ENCODE measurements at regions not wholly inside any gene's neighbourhood (a gene's known extent, or its start where the extent isn't known, plus 50 kb on each side); places are given as distances from the start of the nearest gene placed in this dataset.

DNA sequence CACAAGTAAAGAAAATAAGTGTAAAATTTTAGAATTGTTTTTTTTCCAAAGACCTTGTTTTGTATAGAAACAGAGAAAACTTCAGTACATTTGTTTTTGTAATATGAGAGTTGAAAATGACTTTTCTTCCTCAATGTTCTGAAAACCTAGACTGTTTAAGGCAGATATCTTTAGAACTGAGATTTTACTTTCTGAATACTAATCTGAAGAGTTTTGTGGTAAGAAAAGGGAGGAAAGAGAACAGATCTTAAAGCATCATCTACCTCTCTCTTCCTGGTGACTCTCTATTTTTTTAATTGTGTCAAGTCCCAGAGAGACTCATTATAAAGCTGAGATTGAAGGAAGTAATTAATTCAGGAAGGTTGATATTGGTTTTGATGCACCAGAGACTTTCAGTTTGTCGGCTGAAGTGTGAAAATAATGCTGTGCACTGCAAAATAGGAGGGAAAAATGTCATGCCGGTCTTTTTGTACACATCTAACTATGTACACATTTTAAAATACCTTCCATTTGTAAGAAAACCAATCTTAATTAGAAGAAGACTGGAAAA, 142.1 kb upstream of the NAALADL2 start:
- intact Hi-C loops (cut with DNase I): no loop called here

DNA sequence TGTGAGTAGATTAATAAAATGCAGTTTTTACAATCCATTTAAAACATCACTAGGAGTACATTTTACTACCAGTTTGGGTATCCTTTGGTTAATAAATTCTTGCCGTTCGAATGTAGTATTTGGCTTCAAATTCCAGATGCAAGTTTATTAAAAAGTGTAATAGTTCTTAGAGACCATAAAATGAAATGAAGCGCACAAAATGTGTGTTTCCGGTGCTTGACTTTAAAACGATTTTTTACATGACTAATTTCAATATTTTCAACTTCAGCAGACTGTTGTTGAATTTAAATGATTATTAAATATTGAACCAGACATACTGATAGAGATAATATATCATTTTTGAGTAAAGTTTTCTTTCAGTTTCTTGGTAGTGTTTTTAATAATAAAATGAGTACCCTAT, 138.4 kb upstream of the NAALADL2 start:
- intact Hi-C loops (cut with DNase I): no loop called here
- ATAC-seq (no peak), DNase-seq (ENCODE audit: low spot score) (no peak)

More for the DNA sequence above, 142.1 kb upstream of the NAALADL2 start:
- ATAC-seq (no peak), DNase-seq (ENCODE audit: low spot score) (no peak)

DNA sequence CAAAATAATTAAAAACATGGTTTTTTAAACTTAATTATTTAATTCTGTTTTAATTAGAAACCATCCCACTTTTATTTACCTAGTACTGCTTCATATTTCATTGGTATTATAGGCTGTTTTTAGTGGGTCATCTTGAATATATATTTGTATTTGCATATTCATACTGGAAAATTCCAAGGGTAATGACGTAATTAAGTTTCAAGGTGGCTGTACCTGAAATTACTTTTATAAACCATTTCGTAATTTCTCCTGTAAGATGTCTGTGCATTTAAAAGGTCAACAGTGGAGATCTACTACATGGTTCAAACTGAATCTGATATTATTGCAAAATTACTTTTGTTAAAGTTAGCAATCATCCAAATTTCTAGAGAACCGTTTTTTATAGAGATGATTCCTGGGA, 133.8 kb upstream of the NAALADL2 start:
- intact Hi-C loops (cut with DNase I): no loop called here
- DNase-seq (ENCODE audit: low spot score) (no peak), ATAC-seq (no peak)

DNA sequence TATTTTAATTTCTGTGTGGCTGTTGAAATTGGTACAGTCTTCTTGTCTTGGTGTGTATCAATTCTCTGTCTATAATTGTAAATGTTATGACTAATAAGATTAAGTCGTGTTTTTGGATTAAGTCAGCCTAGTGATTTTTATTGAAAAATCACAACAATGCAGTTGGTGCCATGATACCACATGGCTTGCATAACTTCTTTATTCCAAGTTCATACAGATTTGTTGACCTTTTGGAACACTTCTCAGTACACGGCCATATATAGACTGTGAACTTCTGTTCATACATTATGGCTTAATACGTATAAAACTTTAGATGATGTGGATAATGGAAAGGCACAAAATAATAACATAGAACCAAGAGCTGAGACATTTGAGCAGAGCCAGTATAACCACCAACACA, 121.2 kb upstream of the NAALADL2 start:
- intact Hi-C loops (cut with DNase I): no loop called here
- no peak for ATAC-seq
- DNase-seq (ENCODE audit: low spot score): no peak

DNA sequence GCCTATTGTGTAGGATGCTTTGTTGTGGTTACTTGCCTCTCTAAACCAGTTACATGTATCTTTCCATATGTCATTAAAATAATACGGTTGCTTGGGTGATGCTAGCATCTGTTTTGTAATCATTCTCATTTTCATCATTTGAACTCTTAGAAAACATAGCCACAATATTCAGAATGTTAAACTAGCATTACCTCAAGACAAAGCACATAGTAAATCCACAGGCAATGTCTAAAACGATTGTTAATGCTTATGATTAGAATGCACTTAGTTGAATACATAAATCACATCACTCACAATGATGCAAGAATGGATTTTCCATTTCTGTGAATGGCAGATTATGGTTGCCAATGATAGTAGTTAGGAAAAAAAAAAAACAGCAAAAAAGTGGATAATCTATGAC, 110.0 kb upstream of the NAALADL2 start:
- ATAC-seq (no peak), DNase-seq (ENCODE audit: low spot score) (no peak)
- intact Hi-C loops (cut with DNase I): no loop called here

DNA sequence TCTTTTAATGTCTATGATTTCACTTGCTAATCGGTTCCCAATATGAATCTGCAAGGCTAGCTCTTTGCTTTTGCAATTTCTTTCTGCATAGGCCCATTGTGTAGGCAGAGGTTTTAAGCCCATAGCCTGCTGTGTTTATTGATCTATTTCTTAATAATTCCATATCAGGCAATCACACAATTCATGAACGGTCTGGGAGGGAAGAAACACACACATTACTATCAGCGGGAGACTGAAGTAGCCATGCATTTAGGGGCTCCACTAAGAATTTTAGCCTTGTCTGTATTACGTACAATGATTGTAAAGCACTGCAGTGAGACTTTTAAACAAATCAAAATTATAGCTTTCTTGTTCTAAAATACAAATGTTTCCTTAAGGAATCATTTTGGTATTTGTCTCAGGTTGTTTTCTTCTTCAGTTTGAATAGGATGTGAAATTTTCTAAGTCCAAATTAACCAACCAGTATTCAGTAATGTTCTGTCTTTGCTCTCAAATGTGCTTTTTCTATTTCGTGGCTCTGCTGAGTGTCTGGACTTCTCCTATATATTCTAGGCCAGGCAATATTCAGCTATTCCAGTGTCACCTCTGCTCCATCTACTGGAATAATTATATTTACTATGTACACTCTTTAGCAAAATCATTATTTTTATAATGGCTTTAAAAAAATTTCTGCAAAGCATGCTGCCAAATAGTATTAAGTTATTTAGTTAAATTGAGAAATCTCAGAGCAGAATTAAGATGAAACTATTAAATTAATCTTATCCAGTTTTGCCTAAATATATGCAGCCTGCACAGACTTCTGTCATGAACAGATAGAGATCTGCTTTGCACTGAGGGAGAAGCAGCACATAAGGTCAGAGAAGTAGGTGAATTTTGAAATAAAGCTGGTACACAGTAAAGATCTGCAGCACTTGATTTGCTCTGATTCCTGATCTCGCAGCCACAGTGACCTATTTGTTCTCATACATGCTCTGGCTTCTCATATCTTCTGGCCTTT, 103.0 kb upstream of the NAALADL2 start:
- ATAC-seq (no peak), DNase-seq (ENCODE audit: low spot score) (no peak)
- intact Hi-C loops (cut with DNase I): loop anchor here (2.0 kb wide), 1 partner anchor 45 kb away; no protein-coding TSS in a partner anchor

DNA sequence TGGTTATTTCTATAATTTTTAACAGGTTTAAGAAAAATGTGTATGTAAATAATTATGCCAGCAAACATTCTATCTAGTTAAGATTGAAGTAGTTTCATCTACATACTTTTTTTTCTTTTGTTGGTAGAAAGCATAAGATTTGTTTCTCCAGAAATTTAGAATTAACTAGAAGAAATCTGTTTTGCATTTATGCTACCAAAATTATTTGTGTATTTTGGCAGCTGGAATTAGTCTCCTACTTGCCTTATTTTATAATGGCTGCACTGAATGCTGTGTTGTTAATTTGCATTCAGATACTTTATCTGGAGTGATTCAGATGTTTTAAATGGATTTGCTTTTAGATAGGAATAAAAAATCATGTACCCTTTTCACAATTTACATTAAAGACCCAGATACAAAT, 100.2 kb upstream of the NAALADL2 start:
- ATAC-seq (no peak), DNase-seq (ENCODE audit: low spot score) (no peak)
- intact Hi-C loops (cut with DNase I): no loop called here

DNA sequence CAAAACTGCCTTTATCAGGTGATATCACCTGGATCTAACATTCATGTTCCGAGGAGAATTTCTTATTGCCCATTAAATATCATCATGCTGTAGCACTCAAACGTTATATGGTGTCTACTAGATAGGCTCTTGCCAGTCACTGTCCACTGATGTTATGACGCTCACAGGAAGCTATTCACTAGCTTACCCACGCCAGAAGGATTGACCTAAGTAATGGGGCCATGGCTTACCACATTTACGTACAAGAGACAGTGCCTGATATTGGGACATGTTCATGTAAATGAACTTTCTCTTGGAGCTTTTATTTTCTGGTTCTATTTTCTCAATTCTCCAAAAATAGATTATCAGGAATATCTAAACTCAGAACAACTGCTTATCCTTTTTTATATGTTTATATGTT, 91.7 kb upstream of the NAALADL2 start:
- peak; percentile 70 for ATAC-seq
- intact Hi-C loops (cut with DNase I): no loop called here
- no peak for DNase-seq (ENCODE audit: low spot score)

DNA sequence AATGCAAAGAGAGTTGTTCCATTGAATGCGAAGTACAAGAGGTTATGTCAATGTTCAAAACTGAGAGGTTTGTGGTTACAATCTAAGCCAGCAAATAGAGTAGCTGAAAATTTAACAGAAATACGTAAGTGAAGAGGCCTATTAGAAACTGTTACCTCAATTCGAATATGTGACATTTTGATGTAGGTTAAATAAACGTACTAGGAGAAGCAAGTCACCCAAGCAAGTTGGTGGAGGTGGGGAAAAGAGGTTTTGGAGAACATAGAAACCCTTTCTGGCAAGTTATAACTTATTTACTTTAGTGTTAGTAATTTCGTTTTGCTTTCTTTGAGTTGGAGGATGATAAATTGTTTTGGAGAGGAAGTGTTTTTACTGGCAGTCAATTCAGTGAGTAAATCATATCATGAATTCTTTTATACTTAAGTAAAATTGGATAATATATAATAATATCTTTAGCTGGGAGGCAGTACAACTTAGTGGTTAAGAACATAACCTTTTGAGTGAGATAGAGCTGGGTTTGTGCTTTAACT, 91.2 kb upstream of the NAALADL2 start:
- intact Hi-C loops (cut with DNase I): no loop called here
- DNase-seq (ENCODE audit: low spot score) (no peak), ATAC-seq (peak; percentile 76)

DNA sequence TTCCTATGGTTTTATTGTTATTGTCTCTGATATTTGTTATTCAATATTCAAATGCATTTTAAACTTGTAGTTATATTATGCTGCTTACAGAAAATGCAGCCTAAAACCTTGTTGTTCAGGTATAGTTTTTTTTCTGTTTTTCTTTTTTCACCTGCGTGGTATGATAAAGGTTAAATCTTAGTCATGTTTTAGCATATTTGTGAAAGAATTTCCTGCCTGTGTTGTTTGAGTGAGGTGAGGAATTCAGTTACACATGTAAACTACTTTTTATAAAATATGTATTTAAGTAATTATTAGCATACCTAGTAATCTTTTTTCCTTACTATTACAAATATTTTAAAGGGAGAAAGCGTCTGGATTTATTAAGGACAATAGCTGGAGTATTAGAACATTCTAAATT, 90.0 kb upstream of the NAALADL2 start:
- DNase-seq (ENCODE audit: low spot score): no peak
- intact Hi-C loops (cut with DNase I): no loop called here
- no peak for ATAC-seq

DNA sequence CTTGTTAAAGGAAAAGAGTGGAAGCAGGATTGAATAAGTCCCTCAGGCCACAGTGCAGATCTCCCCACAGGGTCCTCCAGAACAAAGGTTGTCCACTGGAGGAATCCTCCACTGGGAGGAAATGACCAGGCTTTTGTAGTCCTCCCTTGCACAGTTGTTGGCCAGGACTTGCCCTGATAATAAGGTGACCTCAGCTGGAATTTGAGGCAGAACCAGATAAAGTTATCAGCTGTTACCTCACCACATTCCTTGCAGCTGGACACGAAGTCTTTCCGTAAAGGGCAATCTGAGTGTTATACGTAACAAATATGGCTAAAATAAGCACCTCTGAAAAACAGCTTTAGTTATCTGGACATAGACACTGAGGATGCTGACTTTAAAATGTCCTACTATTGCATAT, 83.5 kb upstream of the NAALADL2 start:
- intact Hi-C loops (cut with DNase I): no loop called here
- no peak for DNase-seq (ENCODE audit: low spot score)
- ATAC-seq: no peak

DNA sequence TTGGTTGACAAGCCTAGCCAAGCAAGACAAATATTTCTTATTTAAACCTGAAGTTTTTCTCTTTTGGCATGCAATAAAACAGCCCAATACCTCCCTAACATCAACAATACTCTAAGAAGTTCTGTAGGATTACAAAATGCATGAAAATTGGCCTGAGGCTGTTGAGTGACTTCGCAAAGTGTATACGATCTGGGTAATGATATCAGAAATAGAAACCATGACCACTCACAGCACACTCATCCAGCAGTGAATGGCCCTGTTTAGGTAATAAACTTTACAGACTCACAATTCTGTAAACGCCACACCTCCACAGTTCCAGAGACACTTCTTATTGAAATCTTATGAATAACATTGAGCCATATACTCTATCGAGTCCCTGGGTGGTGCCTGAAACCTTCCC, 83.0 kb upstream of the NAALADL2 start:
- no peak for DNase-seq (ENCODE audit: low spot score)
- intact Hi-C loops (cut with DNase I): no loop called here
- no peak for ATAC-seq

DNA sequence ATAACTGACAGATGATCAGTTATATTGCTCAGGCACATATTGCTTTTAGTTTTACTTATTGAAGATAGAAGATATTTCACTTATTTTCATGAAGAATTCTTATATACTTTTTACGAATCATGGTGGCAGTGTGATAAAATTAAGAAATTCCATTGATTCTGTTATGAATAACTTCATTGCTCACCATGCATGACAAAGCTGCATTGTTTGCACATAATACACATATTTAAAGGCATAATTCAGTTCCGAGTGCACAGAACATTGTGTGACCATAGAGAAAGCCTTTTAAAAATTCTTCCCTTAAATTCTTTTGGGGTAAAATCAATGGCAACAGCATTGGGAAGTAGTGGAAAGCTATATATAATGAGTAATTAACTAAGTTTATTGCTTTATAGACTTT, 82.5 kb upstream of the NAALADL2 start:
- no peak for ATAC-seq
- DNase-seq (ENCODE audit: low spot score): no peak
- intact Hi-C loops (cut with DNase I): no loop called here

DNA sequence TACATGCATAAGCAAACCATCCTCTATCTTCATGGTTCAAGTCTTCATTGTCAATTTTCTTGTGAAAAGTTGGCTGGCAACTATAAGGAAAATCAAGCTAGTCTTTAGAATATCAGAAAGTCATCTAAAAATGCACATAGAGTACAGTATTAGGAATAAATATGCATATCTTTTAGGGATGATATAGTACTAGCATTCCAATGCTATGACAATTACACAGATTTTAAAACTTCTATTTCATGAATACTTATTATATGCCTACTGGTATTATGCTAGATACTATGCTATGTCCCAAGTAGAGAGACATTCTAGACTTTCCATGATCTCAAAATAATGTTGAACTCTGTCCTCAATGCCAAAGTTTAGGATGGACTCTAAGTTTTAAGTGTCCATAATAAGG, 81.3 kb upstream of the NAALADL2 start:
- intact Hi-C loops (cut with DNase I): no loop called here
- ATAC-seq (no peak), DNase-seq (ENCODE audit: low spot score) (no peak)

DNA sequence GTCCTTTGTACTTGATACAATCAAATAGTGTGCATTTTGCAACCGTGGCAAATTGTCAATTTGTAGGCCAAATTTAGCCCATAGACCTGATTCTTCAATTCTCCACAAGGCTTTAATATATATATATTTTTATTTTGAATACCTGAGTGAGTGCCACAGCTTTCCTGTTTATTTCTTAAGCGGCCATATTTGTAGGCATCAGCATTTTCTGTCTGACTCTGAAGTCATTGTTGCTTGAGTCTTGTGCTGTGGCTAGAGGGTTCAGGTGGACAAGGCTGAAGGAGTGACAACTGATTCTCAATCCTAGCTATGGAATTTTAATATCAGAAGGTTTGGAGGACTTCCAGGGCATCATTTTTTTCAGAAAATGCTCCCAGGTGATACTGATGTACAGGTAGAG, 75.6 kb upstream of the NAALADL2 start:
- no peak for DNase-seq (ENCODE audit: low spot score)
- ATAC-seq: no peak
- intact Hi-C loops (cut with DNase I): no loop called here

DNA sequence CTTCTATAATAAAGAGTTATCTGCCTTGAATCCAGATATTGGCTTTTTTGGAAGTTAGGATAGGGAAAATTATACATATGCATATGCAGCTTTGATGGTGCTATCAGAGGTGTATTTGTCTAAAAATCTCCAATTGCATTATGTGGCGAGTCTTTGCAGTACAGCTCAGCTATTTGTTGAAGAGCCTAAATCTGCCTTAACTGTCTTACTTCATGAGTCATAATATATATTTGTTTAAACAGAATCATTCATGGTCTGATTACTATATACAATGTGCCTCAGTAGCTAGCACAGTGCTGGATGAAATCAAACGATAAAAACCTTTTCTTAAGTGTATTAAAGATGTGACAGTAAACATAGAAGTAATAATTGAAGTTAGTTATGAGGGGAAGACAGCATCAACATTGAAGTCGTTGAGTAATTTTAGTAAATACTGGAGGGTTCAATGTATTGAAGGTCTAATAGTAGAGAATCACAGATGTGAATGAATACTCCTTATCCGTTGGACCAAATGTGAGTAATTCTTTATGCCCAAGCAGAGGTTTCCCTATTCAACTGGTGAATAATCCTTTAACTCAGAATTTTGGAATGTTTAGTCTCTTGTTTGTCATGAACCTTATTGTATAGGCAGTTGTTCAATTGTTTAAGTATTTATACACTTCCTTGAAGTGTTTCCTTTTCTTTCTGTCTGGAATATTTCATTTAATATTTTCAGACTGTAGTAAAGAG, 74.8 kb upstream of the NAALADL2 start:
- DNase-seq (ENCODE audit: low spot score) (no peak), ATAC-seq (no peak)
- intact Hi-C loops (cut with DNase I): no loop called here

DNA sequence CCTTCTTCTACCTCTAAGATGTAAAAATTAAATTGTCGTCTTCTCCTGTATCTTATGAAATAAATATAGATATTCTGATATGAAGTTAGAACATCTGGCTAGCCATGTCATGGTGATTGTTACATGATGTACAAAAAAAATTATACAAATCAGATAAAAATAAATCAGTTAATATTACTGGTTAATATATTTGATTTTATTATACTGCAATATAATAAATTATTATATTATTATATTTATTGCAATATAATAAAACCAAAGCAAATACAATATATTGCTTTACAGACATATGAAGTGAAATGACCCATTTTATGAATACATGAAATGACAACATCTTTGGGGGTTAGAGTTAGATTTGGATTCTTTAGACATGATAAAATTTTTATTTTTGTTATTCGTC, 72.3 kb upstream of the NAALADL2 start:
- intact Hi-C loops (cut with DNase I): no loop called here
- ATAC-seq: no peak

DNA sequence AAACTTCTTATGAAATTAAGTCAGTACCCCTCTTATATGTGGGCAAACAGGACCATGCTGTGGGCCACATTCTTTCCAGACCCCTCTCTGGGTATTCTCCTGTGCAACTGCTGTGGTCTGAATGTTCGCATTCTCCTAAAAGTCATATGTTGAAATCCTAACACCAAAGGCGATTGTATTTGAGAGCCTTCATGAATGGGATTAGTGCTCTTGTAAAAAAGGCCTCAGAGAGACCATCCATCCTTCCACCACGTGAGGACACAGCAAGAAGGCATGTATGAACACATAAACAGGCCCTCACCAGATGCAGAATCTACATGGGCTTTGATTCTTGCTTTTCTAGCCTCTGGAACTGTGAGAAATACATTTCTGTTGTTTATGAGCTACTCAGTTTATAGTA, 68.0 kb upstream of the NAALADL2 start:
- DNase-seq (ENCODE audit: low spot score) (no peak), ATAC-seq (no peak)
- intact Hi-C loops (cut with DNase I): no loop called here

More for the DNA sequence above, 72.3 kb upstream of the NAALADL2 start:
- no peak for DNase-seq (ENCODE audit: low spot score)

DNA sequence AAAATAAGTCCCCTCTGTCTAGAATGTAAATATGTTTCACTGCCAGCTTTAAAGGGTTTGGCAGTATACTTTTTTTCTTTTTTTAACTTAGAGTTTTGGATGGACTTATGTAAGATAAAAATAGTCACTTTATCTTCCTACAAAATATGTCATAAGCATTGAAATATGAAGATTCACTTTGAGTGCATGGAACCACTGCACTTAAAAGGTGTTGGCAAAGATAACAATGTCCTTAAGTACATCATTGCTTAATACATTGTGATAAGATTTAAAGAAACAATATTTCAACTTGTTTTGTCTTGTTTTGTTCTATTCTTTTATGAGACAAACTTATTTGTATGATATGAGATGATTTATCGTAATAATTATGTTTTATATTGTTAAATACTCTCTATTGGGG, 66.3 kb upstream of the NAALADL2 start:
- ATAC-seq (no peak), DNase-seq (ENCODE audit: low spot score) (no peak)
- intact Hi-C loops (cut with DNase I): no loop called here
